Left forelimb (tissue), 1 donor: ENCODE measurements at regions not wholly inside any gene's neighbourhood (a gene's known extent, or its start where the extent isn't known, plus 50 kb on each side); places are given as distances from the start of the nearest gene placed in this dataset.
"Not testable (repeated sequence)": the region's sequence is repeated elsewhere in the genome, so short reads cannot be mapped to it uniquely, and the experiment has no call there.

Experiments
- DNase-seq: peaks from one replicate; pipeline ENCODE4 v3.0.0-alpha.2; 2018; ENCODE audit warnings: low spot score

DNA sequence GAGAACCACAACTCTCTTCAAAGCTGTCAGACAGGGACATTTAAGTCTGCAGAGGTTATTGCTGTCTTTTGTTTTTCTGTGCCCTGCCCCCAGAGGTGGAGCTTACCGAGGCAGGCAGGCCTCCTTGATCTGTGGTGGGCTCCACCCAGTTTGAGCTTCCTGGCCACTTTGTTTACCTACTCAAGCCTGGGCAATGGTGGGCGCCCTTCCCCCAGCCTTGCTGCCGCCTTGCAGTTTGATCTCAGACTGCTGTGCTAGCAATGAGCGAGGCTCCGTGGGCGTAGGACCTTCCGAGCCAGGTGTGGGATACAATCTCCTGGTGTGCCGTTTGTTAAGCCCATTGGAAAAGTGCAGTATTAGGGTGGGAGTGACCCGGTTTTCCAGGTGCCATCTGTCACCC lies 822.1 kb downstream of the KCNMA1 start:
- not testable (repeated sequence) for DNase-seq

DNA sequence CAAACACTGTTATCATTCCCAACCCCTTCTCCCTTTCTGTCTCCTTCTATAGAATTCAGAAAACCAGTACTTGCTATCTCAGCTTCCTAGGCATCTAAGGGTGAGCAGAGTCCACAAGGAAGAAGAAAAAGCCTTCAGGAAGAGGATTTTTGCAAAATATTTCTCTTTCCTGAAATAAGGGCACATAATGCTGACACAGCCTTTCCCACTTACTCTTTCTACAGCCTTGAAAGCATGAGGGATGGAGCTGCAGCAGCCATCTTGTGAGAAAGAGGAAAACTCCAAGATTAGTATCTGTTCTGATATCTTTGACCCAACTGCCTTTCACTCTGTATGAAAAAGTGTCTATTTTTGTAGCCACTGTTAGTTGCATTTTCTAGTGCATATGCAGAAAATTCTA lies 826.2 kb downstream of the KCNMA1 start:
- DNase-seq = no peak

DNA sequence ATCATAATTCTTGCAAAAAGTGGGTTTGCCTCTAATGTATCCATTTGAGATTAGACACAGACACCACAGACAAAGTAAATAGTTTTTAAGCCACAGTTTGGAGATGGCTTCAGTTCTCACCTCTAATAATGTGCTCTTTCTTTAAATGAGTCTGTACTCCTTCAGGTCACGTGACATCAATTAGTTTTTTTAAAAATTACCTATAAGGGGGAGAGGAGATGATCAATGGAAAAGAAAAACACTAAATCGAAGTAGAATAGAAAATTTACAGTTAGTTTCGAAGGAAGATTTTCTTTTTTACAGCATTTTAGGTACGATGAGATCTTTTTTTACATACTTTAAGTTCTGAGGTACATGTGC lies 849.2 kb downstream of the KCNMA1 start:
- no peak for DNase-seq

DNA sequence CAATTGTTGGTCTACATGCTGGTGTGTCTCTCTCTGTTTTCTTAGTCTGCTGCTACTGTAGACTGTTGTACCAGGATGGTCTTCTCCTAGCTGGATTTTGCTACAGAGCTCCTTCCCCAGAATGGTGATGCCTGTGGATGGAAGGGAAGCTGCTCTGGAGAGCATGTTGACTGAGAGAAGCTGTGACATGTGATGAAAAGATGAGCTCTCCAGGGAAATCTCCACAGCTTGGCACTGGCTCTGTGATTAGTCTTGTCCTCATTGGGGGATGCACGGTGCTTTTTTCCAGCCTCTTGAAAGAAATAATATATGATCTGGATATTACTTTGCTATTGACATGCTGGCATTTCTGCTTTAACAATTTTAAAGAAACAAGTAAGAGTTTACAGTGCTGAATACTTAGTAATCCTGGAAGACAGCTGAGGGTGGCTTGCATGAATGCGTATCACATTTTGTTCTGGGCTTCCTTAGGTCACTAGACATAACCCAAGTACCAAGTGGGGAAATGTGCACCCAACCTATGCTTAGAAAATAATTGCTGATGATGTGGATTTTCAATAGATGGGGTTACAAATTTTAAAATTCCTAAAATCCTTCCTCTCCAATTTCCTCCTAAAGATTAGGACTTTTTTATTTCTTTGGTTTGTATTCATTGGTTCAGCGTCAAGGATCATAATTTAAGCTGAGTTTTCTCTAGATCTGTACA lies 849.7 kb downstream of the KCNMA1 start:
- no peak for DNase-seq

DNA sequence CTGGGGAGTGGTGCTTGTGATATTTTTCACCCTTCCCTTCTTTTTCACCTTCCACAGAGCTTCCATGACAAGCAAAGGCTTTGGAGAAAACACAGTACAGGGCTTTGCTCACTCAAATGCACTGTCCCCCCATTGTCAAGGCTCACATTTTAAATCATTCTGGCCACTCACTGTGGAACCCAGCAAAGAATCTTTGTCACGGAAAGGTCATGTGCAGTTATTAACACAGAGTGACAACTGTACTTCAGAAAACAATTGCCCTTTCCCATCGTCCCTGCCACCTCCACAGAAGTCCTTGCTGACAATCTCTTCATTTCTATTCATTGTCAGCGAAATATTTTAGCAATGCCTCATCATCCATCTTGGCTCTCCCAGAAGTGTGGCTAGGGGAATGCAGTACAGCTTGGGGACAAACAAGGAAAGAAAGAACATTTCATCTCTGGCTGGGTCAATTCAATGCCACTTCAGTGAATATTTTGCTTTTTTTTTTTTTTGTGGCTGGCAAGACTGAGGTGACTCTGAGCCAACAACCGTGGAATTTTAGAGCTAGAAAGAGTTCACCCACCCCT lies 851.0 kb downstream of the KCNMA1 start:
- no peak for DNase-seq

DNA sequence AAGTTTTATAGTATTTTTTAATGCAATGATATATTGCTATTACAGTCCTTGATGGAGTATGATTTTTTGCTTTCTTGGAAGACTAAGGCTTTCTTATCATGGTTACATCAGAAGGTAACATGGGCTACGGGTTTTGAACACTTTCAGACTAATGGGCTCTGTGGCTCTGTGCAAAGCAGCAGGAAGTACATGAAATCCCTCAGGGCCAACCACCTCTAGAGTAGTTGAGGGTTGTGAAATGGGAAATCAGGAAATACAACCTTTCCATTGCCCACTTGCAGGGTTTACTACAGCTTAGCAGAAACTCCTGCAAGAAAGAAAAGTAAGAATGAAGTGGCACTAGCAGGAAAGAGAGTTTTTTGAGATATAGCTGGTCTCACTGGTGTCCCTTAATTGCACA lies 853.5 kb downstream of the KCNMA1 start:
- no peak for DNase-seq

DNA sequence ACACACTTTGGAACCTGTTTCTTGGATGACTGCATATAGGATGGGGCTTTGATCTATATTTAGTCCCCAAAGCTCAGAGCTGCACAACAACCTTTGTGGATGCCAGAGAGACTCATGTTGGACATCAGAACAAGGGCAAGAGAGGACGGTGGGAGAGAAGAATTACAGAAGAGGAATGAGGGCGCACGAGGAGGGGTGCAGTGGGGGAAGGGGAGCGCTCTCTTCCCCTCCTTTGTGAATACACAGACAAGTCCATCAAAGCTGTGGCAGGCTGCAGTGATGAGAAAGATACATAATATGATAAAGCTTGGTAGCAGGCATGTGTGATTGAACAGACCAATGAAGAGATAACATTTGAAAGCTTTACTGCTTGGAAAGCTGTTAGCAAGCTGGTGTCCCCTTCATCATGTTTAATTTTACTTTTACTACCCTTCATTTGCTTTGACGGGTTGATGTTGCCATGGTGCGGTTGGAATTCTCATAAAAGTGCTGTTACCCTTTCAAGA lies 857.8 kb downstream of the KCNMA1 start:
- DNase-seq = no peak

DNA sequence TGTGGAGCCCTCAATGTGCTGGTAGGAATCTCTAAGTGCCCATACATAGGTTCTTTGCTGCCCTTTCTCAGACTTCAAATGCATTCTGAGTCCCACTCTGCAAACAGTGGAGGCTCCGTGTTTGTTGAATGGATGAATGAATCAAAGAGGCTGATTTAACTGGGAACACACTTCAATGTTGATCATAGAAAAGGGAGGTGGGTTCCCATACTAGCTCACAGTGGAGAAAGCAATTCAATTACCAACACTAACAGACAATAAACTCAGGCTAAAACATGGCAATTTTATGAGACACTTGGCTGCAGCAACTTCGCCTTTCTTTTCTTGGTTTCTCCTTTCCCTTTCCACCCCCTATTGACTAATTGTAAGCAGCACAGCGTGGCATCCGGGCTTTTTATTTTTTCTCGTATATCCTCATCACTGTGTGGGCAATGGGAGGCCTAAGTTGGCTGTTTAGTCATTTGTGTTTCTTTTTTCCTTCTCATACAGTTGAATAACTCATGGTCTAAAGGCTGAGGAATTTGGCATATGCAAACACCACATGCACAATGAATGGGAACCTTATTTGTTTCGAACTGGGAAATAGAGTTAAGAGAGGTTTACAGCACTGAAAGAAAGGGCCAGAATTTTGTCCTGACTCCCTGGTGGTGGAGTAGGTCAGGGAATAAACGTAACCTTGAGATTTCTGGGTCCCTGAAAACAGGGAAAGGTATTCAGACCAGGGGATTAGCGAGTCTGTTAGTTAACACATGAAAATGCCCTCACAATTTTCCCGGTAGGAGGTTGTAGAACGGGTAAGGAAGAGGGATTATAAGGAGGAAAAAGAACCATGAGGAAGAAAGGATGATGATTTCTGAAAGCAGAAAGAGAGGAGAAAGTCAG lies 858.5 kb downstream of the KCNMA1 start:
- no peak for DNase-seq

DNA sequence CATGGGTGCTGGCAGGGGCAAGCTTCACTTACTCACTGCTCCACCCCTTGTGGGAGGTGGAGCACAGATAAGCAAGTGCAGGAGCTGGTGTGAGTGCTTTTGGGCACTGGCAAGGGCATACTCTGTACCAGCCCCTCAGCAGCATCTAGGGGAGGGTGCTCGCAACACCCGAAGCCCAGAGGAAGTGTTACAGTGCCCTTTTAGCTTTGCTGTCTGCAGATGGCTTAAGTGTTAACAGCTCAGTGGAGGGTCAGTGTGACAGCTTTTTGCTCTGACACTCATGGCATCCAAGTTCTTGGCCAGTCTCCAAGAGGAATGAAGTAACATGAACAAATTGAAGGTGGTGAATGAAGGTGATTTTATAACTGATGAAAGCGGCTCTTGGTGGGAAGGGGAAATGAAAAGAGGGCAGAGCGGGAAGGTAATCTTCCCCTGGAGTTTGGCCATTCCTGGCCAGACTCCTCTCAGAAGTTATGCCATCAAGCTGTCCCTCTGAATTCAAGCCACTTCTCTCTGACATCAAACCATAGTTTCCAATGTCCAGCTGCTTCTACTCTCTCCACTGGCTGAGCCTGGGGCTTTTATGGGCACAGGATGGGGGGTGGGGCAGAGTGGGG lies 862.5 kb downstream of the KCNMA1 start:
- no peak for DNase-seq

DNA sequence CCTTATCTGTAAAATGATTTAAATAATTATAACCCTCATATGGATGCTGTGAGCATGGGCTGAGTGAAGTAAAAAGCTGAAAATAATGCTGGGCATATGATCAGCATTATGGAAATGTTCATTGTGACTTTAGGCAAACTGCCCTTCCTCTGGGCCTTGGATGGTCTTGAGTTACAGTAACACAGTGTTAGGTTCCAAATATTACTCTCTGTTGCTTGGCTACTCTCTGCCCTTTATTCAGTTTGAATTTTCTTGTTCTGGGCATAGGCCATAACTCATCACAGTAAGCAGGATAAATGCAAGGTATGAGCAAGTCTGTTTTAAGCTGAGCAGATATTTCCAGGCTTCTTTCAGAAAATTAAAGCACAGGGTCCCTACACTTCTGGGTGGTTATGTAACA lies 868.0 kb downstream of the KCNMA1 start:
- no peak for DNase-seq

DNA sequence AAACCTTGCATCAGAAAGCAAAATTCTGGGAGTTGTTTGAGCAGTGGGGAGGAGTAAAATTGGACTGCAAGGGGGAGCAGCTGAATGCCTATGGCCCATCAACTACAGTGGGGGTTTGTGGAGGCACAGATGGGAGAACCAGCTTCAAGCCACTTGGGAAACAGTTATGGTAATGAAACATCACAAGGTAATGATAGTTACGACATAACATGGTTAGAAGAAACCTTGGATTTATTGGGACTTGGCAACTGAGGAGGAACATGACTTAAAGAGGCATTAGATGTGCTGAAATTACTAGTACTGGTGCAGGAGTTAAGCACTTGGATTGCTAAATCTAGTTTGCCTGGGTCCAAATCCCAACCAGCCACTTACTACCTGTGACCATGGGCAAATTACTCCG lies 868.4 kb downstream of the KCNMA1 start:
- no peak for DNase-seq

DNA sequence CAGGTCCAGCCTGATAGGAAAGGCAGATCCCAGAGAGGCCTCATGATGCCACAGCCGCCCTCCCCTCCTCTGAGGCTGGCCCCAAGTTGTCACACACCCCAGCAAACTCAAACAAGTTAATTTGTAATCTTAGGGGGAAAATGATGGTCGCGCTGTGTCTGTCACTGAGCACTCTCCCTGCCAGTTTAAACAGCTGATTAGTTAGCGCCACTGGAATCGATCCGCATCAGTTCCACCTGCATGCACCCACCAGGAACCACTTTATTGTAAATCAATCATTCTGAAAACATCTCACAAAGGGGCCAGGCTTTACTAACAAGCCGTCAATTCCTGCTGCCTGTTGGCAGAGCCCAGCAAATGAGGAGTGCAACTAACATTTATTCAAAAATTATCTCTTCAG lies 870.9 kb downstream of the KCNMA1 start:
- DNase-seq = no peak

DNA sequence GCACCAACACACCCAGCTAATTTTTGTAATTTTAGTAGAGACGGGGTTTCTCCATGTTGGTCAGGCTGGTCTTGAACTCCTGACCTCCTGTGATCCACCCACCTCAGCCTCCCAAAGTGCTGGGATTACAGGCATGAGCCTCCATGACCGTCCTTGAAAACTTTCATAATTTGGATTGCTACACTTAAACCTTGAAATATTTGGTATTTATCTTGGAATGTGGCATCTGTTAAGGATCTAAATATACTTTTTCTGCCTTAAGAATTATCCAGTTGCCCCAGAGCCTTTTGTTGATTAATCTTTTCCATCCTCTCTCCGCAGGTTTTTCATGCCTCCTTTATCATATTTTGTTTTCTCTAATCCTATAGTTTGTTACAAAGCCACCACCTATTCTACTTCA lies 872.7 kb downstream of the KCNMA1 start:
- DNase-seq = not testable (repeated sequence)

DNA sequence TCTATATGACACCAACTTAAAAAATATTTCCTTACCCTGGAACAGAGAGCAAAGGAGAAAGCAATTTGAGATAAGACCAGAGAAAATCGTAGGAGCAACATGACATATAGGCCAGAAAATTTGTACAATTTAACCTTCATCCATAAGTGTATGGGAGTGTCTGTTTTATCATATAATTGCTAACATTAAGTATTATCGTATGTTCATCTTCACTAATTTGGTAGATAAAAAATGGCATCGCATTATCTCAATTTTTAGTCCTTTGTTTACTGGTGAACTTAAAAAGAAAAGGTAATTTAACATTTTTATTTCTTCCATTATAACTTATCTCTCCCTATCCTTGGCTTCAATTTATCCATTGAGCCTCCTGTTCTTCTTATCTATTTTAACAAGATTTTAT lies 873.4 kb downstream of the KCNMA1 start:
- no peak for DNase-seq

DNA sequence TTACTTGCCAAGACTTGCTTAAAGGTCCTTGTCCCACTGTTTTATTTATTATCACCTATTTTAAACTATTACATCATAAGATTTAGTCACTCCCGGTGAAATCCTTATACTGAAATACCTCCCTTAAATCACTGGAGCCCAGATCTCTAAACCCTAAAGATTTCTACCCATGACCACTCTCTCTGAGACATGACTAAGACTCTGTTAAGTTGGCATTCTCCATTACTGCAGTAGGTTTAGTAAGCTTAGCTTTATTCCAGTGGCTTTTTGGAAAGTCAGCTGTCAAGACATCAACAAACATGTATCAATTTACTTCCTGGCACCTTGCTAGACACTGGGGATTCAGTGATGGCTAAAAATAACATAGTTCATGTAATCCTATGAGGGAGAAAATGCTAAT lies 874.2 kb downstream of the KCNMA1 start:
- DNase-seq = no peak

DNA sequence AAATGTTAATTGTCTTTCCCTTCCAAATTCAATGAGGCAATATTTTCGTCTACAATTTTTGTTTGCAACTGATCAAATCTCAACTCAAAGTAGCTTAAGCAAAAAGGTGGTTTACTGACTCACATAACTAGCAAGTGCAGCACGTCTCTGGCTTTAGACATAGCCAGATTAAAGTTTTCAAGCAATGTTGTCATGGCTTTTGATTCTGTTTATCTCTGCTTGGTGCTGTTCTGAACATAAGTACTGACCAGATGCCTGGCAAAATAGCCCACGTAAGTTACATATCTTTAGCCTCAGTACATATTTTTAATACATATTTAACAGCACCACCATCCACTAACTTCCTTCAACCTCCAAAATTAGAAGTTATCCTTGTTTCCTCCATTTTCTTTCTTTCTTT lies 877.9 kb downstream of the KCNMA1 start:
- no peak for DNase-seq

DNA sequence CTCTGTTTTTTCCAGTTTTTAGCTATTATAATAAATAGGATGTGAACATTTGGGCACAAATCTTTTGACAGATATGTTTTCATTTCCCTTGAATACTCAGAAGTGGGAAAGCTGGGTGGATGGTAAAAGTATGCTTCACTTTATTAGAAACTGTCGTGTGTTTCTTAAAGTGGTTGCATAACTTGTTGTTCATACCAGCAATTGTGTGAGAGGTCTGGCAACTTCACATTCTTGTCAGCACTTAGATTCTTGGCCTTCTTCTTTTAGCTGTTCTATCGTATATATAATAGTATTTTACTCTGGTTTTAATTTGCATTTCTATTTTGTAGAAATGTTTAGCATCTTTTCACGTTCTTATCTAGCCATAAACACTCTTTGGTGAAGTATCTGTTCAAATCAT lies 894.4 kb downstream of the KCNMA1 start:
- no peak for DNase-seq

DNA sequence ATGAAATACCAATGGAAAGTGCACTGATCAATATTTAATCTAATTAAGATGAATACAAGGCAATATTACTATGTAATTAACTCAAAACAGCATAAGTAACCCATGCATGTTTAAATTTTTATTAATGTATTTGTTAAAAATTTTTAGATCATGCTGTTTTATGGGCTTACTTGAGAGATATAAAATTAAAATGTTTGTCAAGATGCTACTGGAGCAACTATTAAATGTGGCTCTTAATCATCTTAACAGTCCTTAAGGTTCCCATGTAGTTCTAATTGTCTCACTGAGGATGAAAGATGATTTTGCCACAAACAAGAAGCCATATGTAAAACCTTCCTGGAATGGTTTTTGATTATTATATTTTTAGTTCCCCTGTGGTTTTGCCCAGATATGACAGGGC lies 897.1 kb downstream of the KCNMA1 start:
- DNase-seq = no peak

DNA sequence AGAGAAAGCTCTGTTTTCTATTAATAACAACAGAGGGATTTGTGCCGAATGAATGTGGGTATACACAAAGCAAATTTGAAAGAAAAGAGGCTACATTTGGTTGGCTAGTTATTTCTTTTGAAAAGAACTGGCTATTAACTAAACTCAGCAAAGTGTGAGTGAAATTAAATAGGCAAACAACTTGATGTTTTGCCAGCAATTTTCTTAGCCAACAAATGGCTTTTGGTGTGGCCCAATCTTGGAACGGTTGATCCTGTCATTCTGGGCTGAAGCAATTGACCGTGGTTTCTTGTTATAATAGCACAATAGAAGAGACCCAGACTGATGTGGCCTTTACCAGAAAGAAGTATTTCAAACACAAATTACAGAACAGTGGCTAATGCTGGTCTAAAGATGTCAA lies 898.6 kb downstream of the KCNMA1 start:
- no peak for DNase-seq

DNA sequence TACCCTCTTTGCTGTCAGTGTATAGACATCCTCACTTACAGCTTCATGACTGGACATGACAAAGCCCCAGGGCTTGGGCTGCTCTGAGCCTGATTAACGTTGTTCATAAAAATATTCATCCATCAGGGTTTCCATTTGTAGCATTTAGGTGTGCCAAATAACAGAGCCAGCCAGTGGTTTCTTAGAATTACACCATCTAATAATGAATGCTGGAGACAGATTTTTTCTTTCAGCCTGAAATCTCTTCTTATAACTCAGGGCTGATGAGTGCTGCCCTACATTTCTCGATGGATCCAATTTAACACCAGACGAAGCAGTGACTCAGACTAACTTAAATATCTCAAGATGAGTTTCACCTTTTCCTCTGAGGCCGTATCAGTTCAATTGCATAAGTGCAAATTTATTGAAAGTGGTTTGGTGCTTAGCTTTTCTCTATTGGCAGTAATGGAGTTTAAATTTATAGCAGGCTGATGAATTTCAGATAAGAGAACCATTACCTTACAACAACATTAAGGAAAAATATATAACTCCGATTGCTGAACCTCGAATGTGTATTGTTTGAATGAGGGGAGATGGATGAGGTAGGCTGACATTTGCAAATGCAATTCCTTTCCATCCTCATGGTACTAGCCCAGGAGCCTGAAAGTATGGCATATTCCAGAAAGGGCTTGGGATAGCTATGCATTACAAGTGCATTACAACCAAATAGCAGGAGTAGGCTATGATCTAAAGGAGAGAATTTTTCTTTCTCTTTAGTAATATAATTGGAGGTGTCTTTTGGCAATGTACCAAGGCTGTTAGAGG lies 900.6 kb downstream of the KCNMA1 start:
- DNase-seq = no peak

DNA sequence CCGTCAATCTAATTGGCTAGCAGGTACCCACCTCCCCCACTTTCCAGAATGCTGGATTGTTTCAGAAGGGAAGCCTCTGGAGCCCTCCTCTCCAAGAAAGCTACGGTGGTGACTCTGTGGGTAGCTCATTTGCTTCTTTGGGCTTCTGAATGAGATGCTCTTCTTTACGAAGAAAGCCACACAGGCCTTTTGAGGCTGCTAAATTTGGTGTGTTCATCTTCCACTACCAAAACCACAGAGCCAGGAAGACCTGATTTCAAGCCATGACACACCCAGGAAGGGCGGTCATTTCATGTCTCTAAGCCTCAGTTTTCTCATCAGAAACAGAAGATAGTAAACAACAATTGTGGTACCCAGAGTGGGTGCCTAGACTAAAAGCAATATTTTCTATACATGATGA lies 901.2 kb downstream of the KCNMA1 start:
- no peak for DNase-seq

DNA sequence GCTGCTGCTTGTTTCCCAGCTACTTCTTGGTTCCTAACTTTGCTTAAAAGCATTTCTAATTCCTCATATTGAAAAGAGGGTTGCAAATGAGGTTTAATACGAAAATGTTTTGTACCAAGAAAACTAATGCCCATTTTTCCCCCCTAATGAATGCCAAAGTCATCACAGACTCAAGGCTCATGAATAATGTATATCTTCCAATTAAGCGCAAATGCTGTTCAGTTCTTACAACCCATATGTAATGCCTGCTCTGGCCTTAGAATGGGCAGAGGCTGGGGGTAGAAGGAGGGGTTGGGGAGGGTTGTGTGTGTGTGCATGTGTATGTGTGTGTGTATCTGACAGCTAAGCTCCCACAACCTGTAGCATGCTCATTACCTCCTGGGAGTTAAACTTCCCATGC lies 901.7 kb downstream of the KCNMA1 start:
- DNase-seq = no peak
